LNCAP (cell line): ENCODE measurements at regions not wholly inside any gene's neighbourhood (a gene's known extent, or its start where the extent isn't known, plus 50 kb on each side); places are given as distances from the start of the nearest gene placed in this dataset.

ENCODE experiments used
- TF ChIP-seq, protein P1 (sequence below): fragments of 450-650 bp; IDR thresholded peaks from 2 replicates; pipeline ENCODE4 v1.5.1; 2017; ENCODE audit warnings: mild to moderate bottlenecking

- TF ChIP-seq, protein P1, sequence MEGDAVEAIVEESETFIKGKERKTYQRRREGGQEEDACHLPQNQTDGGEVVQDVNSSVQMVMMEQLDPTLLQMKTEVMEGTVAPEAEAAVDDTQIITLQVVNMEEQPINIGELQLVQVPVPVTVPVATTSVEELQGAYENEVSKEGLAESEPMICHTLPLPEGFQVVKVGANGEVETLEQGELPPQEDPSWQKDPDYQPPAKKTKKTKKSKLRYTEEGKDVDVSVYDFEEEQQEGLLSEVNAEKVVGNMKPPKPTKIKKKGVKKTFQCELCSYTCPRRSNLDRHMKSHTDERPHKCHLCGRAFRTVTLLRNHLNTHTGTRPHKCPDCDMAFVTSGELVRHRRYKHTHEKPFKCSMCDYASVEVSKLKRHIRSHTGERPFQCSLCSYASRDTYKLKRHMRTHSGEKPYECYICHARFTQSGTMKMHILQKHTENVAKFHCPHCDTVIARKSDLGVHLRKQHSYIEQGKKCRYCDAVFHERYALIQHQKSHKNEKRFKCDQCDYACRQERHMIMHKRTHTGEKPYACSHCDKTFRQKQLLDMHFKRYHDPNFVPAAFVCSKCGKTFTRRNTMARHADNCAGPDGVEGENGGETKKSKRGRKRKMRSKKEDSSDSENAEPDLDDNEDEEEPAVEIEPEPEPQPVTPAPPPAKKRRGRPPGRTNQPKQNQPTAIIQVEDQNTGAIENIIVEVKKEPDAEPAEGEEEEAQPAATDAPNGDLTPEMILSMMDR, result no peak
Observed at GRCh38 chr20:40019510-40019909, 669.5 kb downstream of the MAFB start.

DNA sequence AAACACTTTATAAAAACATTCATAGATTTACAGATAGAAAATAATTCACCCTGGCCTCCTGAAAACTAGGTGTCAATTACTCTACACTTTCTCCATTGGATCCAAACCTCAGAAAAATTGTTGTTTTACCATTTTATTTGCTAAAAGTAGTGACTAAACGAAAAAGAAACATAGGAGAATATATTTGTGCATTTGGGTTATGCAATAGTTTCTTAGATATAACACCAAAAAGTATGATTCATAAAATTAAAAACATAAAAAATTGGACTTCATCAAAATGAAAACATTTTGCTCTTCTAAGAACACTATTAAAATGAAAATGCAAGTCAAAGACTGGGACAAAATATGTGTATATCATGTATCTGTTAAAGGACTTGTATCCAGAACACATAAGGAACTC, 671.3 kb downstream of the MAFB start:
- TF ChIP-seq, protein P1, result no peak

GRCh38 chr20:40016890-40017289, 672.1 kb downstream of the MAFB start:
- TF ChIP-seq, protein P1, result no peak

GRCh38 chr20:40016392-40016791, 672.6 kb downstream of the MAFB start:
- TF ChIP-seq, protein P1, result no peak

- TF ChIP-seq, protein P1, result no peak
Observed at GRCh38 chr20:40010483-40010882, 678.6 kb downstream of the MAFB start.

GRCh38 chr20:40009542-40009941, 679.5 kb downstream of the MAFB start:
- TF ChIP-seq, protein P1, result no peak

GRCh38 chr20:40008177-40008576, 680.9 kb downstream of the MAFB start:
- TF ChIP-seq, protein P1, result no peak

GRCh38 chr20:40006168-40006860, 682.7 kb downstream of the MAFB start:
- TF ChIP-seq, protein P1, result no peak
